H1 (cell line): ENCODE measurements at regions not wholly inside any gene's neighbourhood (a gene's known extent, or its start where the extent isn't known, plus 50 kb on each side); places are given as distances from the start of the nearest gene placed in this dataset.

Source experiments
- CTCF ChIA-PET: fragments of 300-600 bp; sonication (Branson Sonifier 250); formaldehyde crosslinking; loops from one replicate; lab custom pipeline; 2021; ENCODE audit not compliant: partially characterized antibody; lab: Charles Lee
- POLR2A ChIA-PET: fragments of 300-600 bp; sonication (Branson Sonifier 250); formaldehyde crosslinking; loops from one replicate; lab custom pipeline; 2021; ENCODE audit warnings: inconsistent platforms; ENCODE audit not compliant: partially characterized antibody; lab: Charles Lee
- DNase-seq, 2 experiments: peaks; one replicate each; pipeline versions ENCODE4 v3.0.0 to v3.0.0-alpha.2; 2010 to 2022; ENCODE audit warnings: low spot score in 2 of 2, low read depth in 1 of 2, mixed read lengths in 1 of 2
- FAIRE-seq: peaks from 2 replicates; lab custom pipeline; 2011; peaks lifted over from hg19 to GRCh38; lab: Jason Lieb, UNC
- H2AFZ ChIP-seq: 2 replicates; pipeline ENCODE4 v1.8.1; 2012; ENCODE audit warnings: low read length, inconsistent platforms
- H2AK5ac ChIP-seq: 2 replicates; pipeline ENCODE4 v1.6.1; 2013; ENCODE audit warnings: low read depth, low read length
- H2BK120ac ChIP-seq: replicated peaks from 2 replicates; pipeline ENCODE3; 2013; ENCODE audit warnings: low read depth, low read length, inconsistent platforms
- H2BK12ac ChIP-seq: 2 replicates; pipeline ENCODE4 v1.6.1; 2013; ENCODE audit warnings: low read depth, low read length
- H2BK15ac ChIP-seq: 2 replicates; pipeline ENCODE4 v1.6.1; 2013; ENCODE audit warnings: low read length
- H2BK20ac ChIP-seq: 2 replicates; pipeline ENCODE4 v1.6.1; 2013; ENCODE audit warnings: low read length
- H2BK5ac ChIP-seq: 2 replicates; pipeline ENCODE4 v1.6.1; 2013; ENCODE audit warnings: low read depth, low read length
- H3K14ac ChIP-seq: 2 replicates; pipeline ENCODE4 v1.6.1; 2013; ENCODE audit warnings: inconsistent platforms; ENCODE audit not compliant: insufficient read length
- H3K18ac ChIP-seq: 2 replicates; pipeline ENCODE4 v1.6.1; 2013; ENCODE audit warnings: low read length; ENCODE audit errors: extremely low read depth
- H3K23ac ChIP-seq: 2 replicates; pipeline ENCODE4 v1.6.1; 2013; ENCODE audit warnings: inconsistent platforms; ENCODE audit not compliant: insufficient read length
- H3K23me2 ChIP-seq: 2 replicates; pipeline ENCODE4 v1.6.1; 2013; ENCODE audit warnings: low read depth, low read length
- H3K27ac ChIP-seq: 2 replicates; pipeline ENCODE4 v1.6.1; 2011; ENCODE audit warnings: low read depth, low read length, inconsistent platforms
- H3K27me3 ChIP-seq, 4 experiments: replicated peaks in 1 of 4; 1 replicate in 1 of 4; 2 replicates in 3 of 4; pipeline versions ENCODE4 v1.6.1 to v1.8.1; 2011 to 2013; ENCODE audit warnings: low read length in 3 of 4, mild to moderate bottlenecking in 3 of 4, inconsistent platforms in 2 of 4, mixed read lengths in 2 of 4, moderate library complexity in 1 of 4; ENCODE audit not compliant: control insufficient read depth in 3 of 4, insufficient read depth in 3 of 4; ENCODE audit errors: extremely low read depth in 1 of 4
- H3K36me3 ChIP-seq, 4 experiments: 2 replicates each; pipeline versions ENCODE4 v1.6.1 to v1.8.1; 2011 to 2013; ENCODE audit warnings: mild to moderate bottlenecking in 4 of 4, low read length in 3 of 4, moderate library complexity in 2 of 4, control low read depth in 1 of 4, inconsistent platforms in 1 of 4; ENCODE audit not compliant: insufficient read depth in 4 of 4, control insufficient read depth in 2 of 4
- H3K4ac ChIP-seq: replicated peaks from 2 replicates; pipeline ENCODE3; 2013; ENCODE audit warnings: low read length, low read depth, mixed read lengths, inconsistent platforms; ENCODE audit not compliant: insufficient read length
- H3K4me1 ChIP-seq, 4 experiments: replicated peaks in 1 of 4; 1 replicate in 1 of 4; 2 replicates in 3 of 4; pipeline versions ENCODE4 v1.6.1 to v1.8.1; 2011 to 2013; ENCODE audit warnings: low read length in 3 of 4, inconsistent platforms in 2 of 4, mixed read lengths in 1 of 4; ENCODE audit not compliant: insufficient read depth in 4 of 4, control insufficient read depth in 3 of 4
- H3K4me2 ChIP-seq, 2 experiments: 2 replicates each; pipeline versions ENCODE4 v1.6.1 to v1.8.1; 2011 to 2013; ENCODE audit warnings: low read depth in 2 of 2, low read length in 2 of 2, control low read depth in 1 of 2, inconsistent platforms in 1 of 2, mild to moderate bottlenecking in 1 of 2; ENCODE audit not compliant: insufficient read depth in 1 of 2
- H3K4me3 ChIP-seq, 4 experiments: fragments of 200-600, 300-600 bp in 1 of 4; sonication (generic), shearing (Covaris generic), sonication (Bioruptor Twin) in 1 of 4; 2 replicates each; pipeline versions ENCODE4 v1.5.1 to v1.8.1; 2011 to 2016; ENCODE audit warnings: low read length in 4 of 4, low read depth in 3 of 4, control low read depth in 2 of 4, inconsistent platforms in 2 of 4, mild to moderate bottlenecking in 2 of 4, mixed read lengths in 1 of 4, moderate library complexity in 1 of 4; ENCODE audit not compliant: insufficient read depth in 2 of 4; ENCODE audit errors: extremely low read depth in 1 of 4
- H3K56ac ChIP-seq: replicated peaks from 2 replicates; pipeline ENCODE3; 2013; ENCODE audit warnings: low read depth, mild to moderate bottlenecking, mixed read lengths, low read length, inconsistent platforms; ENCODE audit not compliant: insufficient read length
- H3K79me1 ChIP-seq: 2 replicates; pipeline ENCODE4 v1.6.1; 2013; ENCODE audit warnings: low read depth, low read length, control low read depth
- H3K79me2 ChIP-seq, 2 experiments: 2 replicates each; pipeline versions ENCODE4 v1.6.1 to v1.8.1; 2012 to 2013; ENCODE audit warnings: low read length in 2 of 2, mild to moderate bottlenecking in 2 of 2, inconsistent platforms in 1 of 2; ENCODE audit not compliant: insufficient read depth in 2 of 2, control insufficient read depth in 1 of 2
- H3K9ac ChIP-seq, 4 experiments: replicated peaks in 1 of 4; 1 replicate in 1 of 4; 2 replicates in 3 of 4; pipeline versions ENCODE4 v1.6.1 to v1.8.1; 2011 to 2013; ENCODE audit warnings: low read depth in 3 of 4, low read length in 3 of 4, control low read depth in 2 of 4, mild to moderate bottlenecking in 2 of 4, moderate library complexity in 2 of 4, inconsistent platforms in 1 of 4; ENCODE audit errors: extremely low read depth in 1 of 4
- H3K9me3 ChIP-seq, 2 experiments: 2 replicates each; pipeline versions ENCODE4 v1.6.1 to v1.8.1; 2012 to 2013; ENCODE audit warnings: mild to moderate bottlenecking in 2 of 2, moderate library complexity in 2 of 2, control low read depth in 1 of 2, inconsistent platforms in 1 of 2, low read depth in 1 of 2, low read length in 1 of 2, mixed read lengths in 1 of 2; ENCODE audit not compliant: insufficient read depth in 2 of 2
- H4K20me1 ChIP-seq, 2 experiments: replicated peaks in 1 of 2; 2 replicates each; pipeline versions ENCODE3 to v1.8.1; 2011 to 2013; ENCODE audit warnings: inconsistent platforms in 2 of 2, low read length in 2 of 2, mild to moderate bottlenecking in 1 of 2; ENCODE audit not compliant: insufficient read depth in 2 of 2, control insufficient read depth in 1 of 2
- H4K5ac ChIP-seq: 2 replicates; pipeline ENCODE4 v1.6.1; 2013; ENCODE audit warnings: low read length, low read depth, mixed read lengths, inconsistent platforms; ENCODE audit not compliant: insufficient read length
- H4K8ac ChIP-seq: 2 replicates; pipeline ENCODE4 v1.8.0; 2013; ENCODE audit warnings: mild to moderate bottlenecking, moderate library complexity, low read length, inconsistent platforms; ENCODE audit not compliant: insufficient read depth; ENCODE audit errors: extremely low read depth
- H4K91ac ChIP-seq: replicated peaks from 2 replicates; pipeline ENCODE3; 2013; ENCODE audit warnings: low read length, mixed read lengths, inconsistent platforms; ENCODE audit not compliant: insufficient read length
- ASH2L ChIP-seq: fragments of 200-600, 300-600 bp; sonication (generic); IDR thresholded peaks from one replicate; pipeline ENCODE4 v1.7.1; 2017; ENCODE audit warnings: low read length
- GABPA ChIP-seq: IDR thresholded peaks from 2 replicates; pipeline ENCODE4 v1.6.1; 2011; ENCODE audit warnings: mild to moderate bottlenecking, low read length, moderate library complexity, borderline replicate concordance; ENCODE audit not compliant: insufficient read depth
- JUN ChIP-seq: IDR thresholded peaks from 2 replicates; pipeline ENCODE4 v1.6.1; 2011; ENCODE audit warnings: low read depth, mild to moderate bottlenecking, improper control_type of control experiment, low read length
- JUND ChIP-seq: IDR thresholded peaks from 2 replicates; pipeline ENCODE4 v1.6.1; 2011; ENCODE audit warnings: mild to moderate bottlenecking, improper control_type of control experiment, low read length
- KDM4A ChIP-seq: IDR thresholded peaks from one replicate; pipeline ENCODE4 v1.7.1; 2012; ENCODE audit warnings: low read depth, mild to moderate bottlenecking, moderate library complexity, low read length, inconsistent platforms; ENCODE audit not compliant: severe bottlenecking
- POLR2AphosphoS5 ChIP-seq: IDR thresholded peaks from 2 replicates; pipeline ENCODE4 v1.6.1; 2011; ENCODE audit warnings: low read depth, low read length
- RAD21 ChIP-seq, 2 experiments: IDR thresholded peaks in 1 of 2; conservative IDR thresholded peaks in 1 of 2; 2 replicates each; pipeline ENCODE4 v1.6.1; 2011; ENCODE audit warnings: low read depth in 2 of 2, low read length in 2 of 2, improper control_type of control experiment in 1 of 2, inconsistent platforms in 1 of 2, mild to moderate bottlenecking in 1 of 2, moderate library complexity in 1 of 2
- SIX5 ChIP-seq: IDR thresholded peaks from 2 replicates; pipeline ENCODE4 v1.6.1; 2011; ENCODE audit warnings: mild to moderate bottlenecking, low read depth, low read length
- TCF12 ChIP-seq: IDR thresholded peaks from 2 replicates; pipeline ENCODE4 v1.6.1; 2011; ENCODE audit warnings: low read depth, mild to moderate bottlenecking, low read length
- ZNF274 ChIP-seq: IDR thresholded peaks from 2 replicates; pipeline ENCODE4 v1.7.0; 2012; ENCODE audit warnings: low read length, borderline replicate concordance; ENCODE audit errors: extremely low read depth
- WGBS, 2 experiments: shearing (Covaris generic) in 1 of 2; methylation state at CpG; one replicate each; pipeline versions ENCODE4 v1.1.6 to v1.1.7; 2013 to 2015; ENCODE audit warnings: low lambda C conversion rate in 2 of 2, mixed read lengths in 2 of 2, inconsistent platforms in 1 of 2, low coverage in 1 of 2, missing lambda C conversion rate in 1 of 2; ENCODE audit not compliant: insufficient replicate concordance in 2 of 2, insufficient coverage in 1 of 2, insufficient read length in 1 of 2; ENCODE audit errors: extremely low coverage in 1 of 2, missing lambda C conversion rate in 1 of 2; 5-methylcytosine and 5-hydroxymethylcytosine counted together

DNA sequence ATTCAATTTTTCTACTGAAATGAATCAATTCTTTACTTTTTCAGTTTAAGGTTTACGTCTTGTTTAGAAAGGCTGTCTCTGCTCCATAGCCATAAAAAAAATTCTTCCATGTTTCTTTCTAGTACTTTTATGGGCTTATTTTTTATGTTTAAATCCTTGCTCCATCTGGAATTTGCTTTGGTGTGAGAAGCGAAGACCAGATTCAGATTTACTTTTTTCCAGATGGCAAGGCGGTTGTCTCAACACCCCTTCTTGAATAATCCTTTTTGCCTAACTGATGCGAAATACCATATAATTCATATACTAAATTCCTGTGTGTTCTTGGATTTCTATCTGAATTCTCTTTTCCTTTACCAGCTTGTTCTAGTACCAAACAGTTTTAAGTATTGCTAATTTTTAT is 101.5 kb downstream of the C1orf94 start:
- FAIRE-seq (no peak), DNase-seq (no peak)
- CTCF ChIA-PET, result interaction anchor here (1.3 kb wide), 1 partner anchor 99 kb away, joined by 4 read pairs; no protein-coding TSS in a partner anchor
- no peak overlapping the region for H4K8ac ChIP-seq
- H3K27me3 ChIP-seq, result no peaks in the 10 kb centered on the region
- POLR2A ChIA-PET, result no interaction called here
- H2BK20ac ChIP-seq, result no peak overlapping the region
- no peak overlapping the region for H2AFZ ChIP-seq
- no peak overlapping the region for H2BK15ac ChIP-seq
- H3K18ac ChIP-seq, result no peak overlapping the region
- H4K5ac ChIP-seq, result no peak overlapping the region
- no peaks in the 10 kb centered on the region for H4K20me1 ChIP-seq
- H2BK120ac ChIP-seq, result no peak overlapping the region
- no peak overlapping the region for H3K23ac ChIP-seq
- H3K14ac ChIP-seq, result no peak overlapping the region
- H3K4me3 ChIP-seq, result no peak overlapping the region
- no peak overlapping the region for H3K4me2 ChIP-seq
- H3K36me3 ChIP-seq, result no peaks in the 10 kb centered on the region
- H3K79me1 ChIP-seq, result no peaks in the 10 kb centered on the region
- no peaks in the 10 kb centered on the region; a peak in 1 of 7 replicates for H3K4me1 ChIP-seq
- no peaks in the 10 kb centered on the region for H3K79me2 ChIP-seq
- H3K56ac ChIP-seq, result no peak overlapping the region
- no peak overlapping the region for H3K4ac ChIP-seq
- no peak overlapping the region for H2BK12ac ChIP-seq
- H2AK5ac ChIP-seq, result no peak overlapping the region
- no peaks in the 10 kb centered on the region for H3K9me3 ChIP-seq
- WGBS, 2 experiments, result 89% methylated on average over 4 of the region's 4 CpGs; no CpG with 5 or more reads in 1 of the 2 experiments
- TF ChIP-seq JUND (no peak), ZNF274 (no peak), TCF12 (no peak), GABPA (no peak), KDM4A (no peak), JUN (no peak), RAD21 (IDR thresholded peaks at IDR 0.05 in 1 of 2, conservative IDR thresholded peaks at IDR 0.05 in 1 of 2; ENCODE audit: low read depth in 2 of 2, low read length in 2 of 2) (no peak), ASH2L (no peak), POLR2AphosphoS5 (no peak), SIX5 (no peak)
- H4K91ac ChIP-seq, result no peak overlapping the region
- H3K23me2 ChIP-seq, result 0 out of 2 replicates have a peak, but pooled peaks cover 3% of the 10 kb centered on the region
- no peak overlapping the region for H3K27ac ChIP-seq
- no peak overlapping the region for H2BK5ac ChIP-seq
- no peak overlapping the region for H3K9ac ChIP-seq
